GM23338 (cell line): ENCODE measurements at regions not wholly inside any gene's neighbourhood (a gene's known extent, or its start where the extent isn't known, plus 50 kb on each side); places are given as distances from the start of the nearest gene placed in this dataset.

Experiments
- ATAC-seq: fragments of 200-7000 bp; cut with Tn5 transposase; 3 replicates; pipeline ENCODE4 v1.9.1; 2020
- DNase-seq: peaks from one replicate; pipeline ENCODE4 v3.0.0-alpha.2; 2015; ENCODE audit warnings: low spot score
- H2AFZ ChIP-seq: fragments of 200-600 bp; sonication (generic); 2 replicates; pipeline ENCODE4 v1.8.0; 2016; ENCODE audit warnings: antibody characterized with exemption, mild to moderate bottlenecking, moderate library complexity
- H3F3A ChIP-seq: fragments of 200-600 bp; sonication (generic); replicated peaks from 2 replicates; pipeline ENCODE4 v1.8.0; 2017; ENCODE audit warnings: antibody characterized with exemption, mixed run types, low read depth
- H3K27ac ChIP-seq: fragments of 200-600 bp; sonication (generic); 2 replicates; pipeline ENCODE4 v1.6.1; 2016; ENCODE audit warnings: low read depth
- H3K27me3 ChIP-seq: fragments of 200-600 bp; sonication (generic); 2 replicates; pipeline ENCODE4 v1.8.0; 2016; ENCODE audit warnings: mild to moderate bottlenecking, mixed run types, moderate library complexity; ENCODE audit not compliant: insufficient read depth
- H3K36me3 ChIP-seq: fragments of 200-600 bp; sonication (generic); 2 replicates; pipeline ENCODE4 v1.8.0; 2016; ENCODE audit warnings: mild to moderate bottlenecking; ENCODE audit not compliant: insufficient read depth
- H3K4me1 ChIP-seq: fragments of 200-600 bp; sonication (generic); 2 replicates; pipeline ENCODE4 v1.8.0; 2016; ENCODE audit warnings: mild to moderate bottlenecking, moderate library complexity; ENCODE audit not compliant: insufficient read depth
- H3K4me2 ChIP-seq: fragments of 200-600 bp; sonication (generic); 2 replicates; pipeline ENCODE4 v1.7.1; 2017; ENCODE audit warnings: mixed run types
- H3K4me3 ChIP-seq: fragments of 200-600 bp; sonication (generic); 2 replicates; pipeline ENCODE4 v1.6.1; 2016; ENCODE audit warnings: mixed run types
- H3K79me2 ChIP-seq: fragments of 200-600 bp; sonication (generic); replicated peaks from 2 replicates; pipeline ENCODE4 v1.8.0; 2017; ENCODE audit warnings: mild to moderate bottlenecking; ENCODE audit not compliant: insufficient read depth
- H3K9me2 ChIP-seq: fragments of 200-600 bp; sonication (generic); 2 replicates; pipeline ENCODE4 v1.8.0; 2017; ENCODE audit not compliant: insufficient read depth
- H4K20me1 ChIP-seq: fragments of 200-600 bp; sonication (generic); replicated peaks from 2 replicates; pipeline ENCODE4 v1.8.0; 2017; ENCODE audit warnings: mild to moderate bottlenecking; ENCODE audit not compliant: insufficient read depth
- H3K27ac Mint-ChIP-seq: 2 replicates; pipeline ENCODE4 v1.8.0; 2020; ENCODE audit warnings: inconsistent platforms, mild to moderate bottlenecking, moderate library complexity, mixed read lengths
- H3K27me3 Mint-ChIP-seq: 3 replicates; pipeline ENCODE4 v1.8.0; 2022; ENCODE audit warnings: low read depth, mild to moderate bottlenecking, moderate library complexity, mixed read lengths, inconsistent platforms; ENCODE audit not compliant: insufficient read depth, poor library complexity
- H3K36me3 Mint-ChIP-seq: 3 replicates; pipeline ENCODE4 v1.8.0; 2021; ENCODE audit warnings: low read depth, mild to moderate bottlenecking, inconsistent platforms, moderate library complexity, mixed read lengths
- H3K4me1 Mint-ChIP-seq: 3 replicates; pipeline ENCODE4 v1.8.0; 2020; ENCODE audit warnings: mild to moderate bottlenecking, inconsistent platforms, mixed read lengths
- H3K4me3 Mint-ChIP-seq: 3 replicates; pipeline ENCODE4 v1.8.0; 2021; ENCODE audit warnings: moderate library complexity, mild to moderate bottlenecking, inconsistent platforms, mixed read lengths
- H3K9me3 Mint-ChIP-seq: 3 replicates; pipeline ENCODE4 v1.8.0; 2020; ENCODE audit warnings: moderate library complexity, mild to moderate bottlenecking, inconsistent platforms, mixed read lengths
- CREB1 ChIP-seq: fragments of 250-450 bp; sonication (Bioruptor Pico); IDR thresholded peaks from 2 replicates; pipeline ENCODE4 v1.5.0; 2020; ENCODE audit warnings: low read depth, mild to moderate bottlenecking, moderate library complexity
- EZH2 ChIP-seq: fragments of 200-600 bp; sonication (generic); IDR thresholded peaks from one replicate; pipeline ENCODE4 v1.8.0; 2017; ENCODE audit warnings: antibody characterized with exemption, mild to moderate bottlenecking, low read depth; ENCODE audit not compliant: unreplicated experiment
- EZH2phosphoT487 ChIP-seq: fragments of 200-600 bp; sonication (generic); IDR thresholded peaks from one replicate; pipeline ENCODE4 v1.8.1; 2018; ENCODE audit warnings: antibody characterized with exemption; ENCODE audit not compliant: unreplicated experiment
- JUNB ChIP-seq: IDR thresholded peaks from one replicate; pipeline ENCODE4 v1.6.1; 2016; ENCODE audit warnings: antibody characterized with exemption; ENCODE audit not compliant: unreplicated experiment
- NANOG ChIP-seq: IDR thresholded peaks from 2 replicates; pipeline ENCODE4 v1.6.1; 2016; ENCODE audit warnings: antibody characterized with exemption, borderline replicate concordance
- POLR2AphosphoS5 ChIP-seq: IDR thresholded peaks from 2 replicates; pipeline ENCODE4 v1.6.1; 2016; ENCODE audit warnings: antibody characterized with exemption, low read depth
- STAT1 ChIP-seq: IDR thresholded peaks from one replicate; pipeline ENCODE4 v1.6.1; 2016; ENCODE audit warnings: antibody characterized with exemption; ENCODE audit not compliant: unreplicated experiment
- ZNF114 ChIP-seq: fragments of 250-450 bp; sonication (Bioruptor Pico); IDR thresholded peaks from 2 replicates; pipeline ENCODE4 v1.5.0; 2020; ENCODE audit warnings: mild to moderate bottlenecking, moderate library complexity
- ZNF331 ChIP-seq: fragments of 250-450 bp; sonication (Bioruptor Pico); IDR thresholded peaks from 2 replicates; pipeline ENCODE4 v1.5.0; 2020; ENCODE audit warnings: low read depth, mild to moderate bottlenecking, moderate library complexity
- TF ChIP-seq, protein P1 (sequence below): fragments of 250-450 bp; sonication (Bioruptor Pico); IDR thresholded peaks from 2 replicates; pipeline ENCODE4 v1.5.0; 2020; ENCODE audit warnings: mild to moderate bottlenecking, moderate library complexity
- TF ChIP-seq, protein P2 (sequence below): IDR thresholded peaks from one replicate; pipeline ENCODE4 v1.6.1; 2018; ENCODE audit warnings: antibody characterized with exemption; ENCODE audit not compliant: unreplicated experiment
- TF ChIP-seq, protein P3 (sequence below), 2 experiments: fragments of 200-600 bp in 1 of 2; sonication (generic) in 1 of 2; conservative IDR thresholded peaks; 2 replicates each; pipeline versions ENCODE4 v1.5.1 to v1.6.1; 2016 to 2017; ENCODE audit warnings: antibody characterized with exemption in 2 of 2, low read depth in 2 of 2, mild to moderate bottlenecking in 2 of 2, moderate library complexity in 1 of 2
- TF ChIP-seq, protein P4 (sequence below): IDR thresholded peaks from 2 replicates; pipeline ENCODE4 v1.6.1; 2016; ENCODE audit warnings: antibody characterized with exemption

DNA sequence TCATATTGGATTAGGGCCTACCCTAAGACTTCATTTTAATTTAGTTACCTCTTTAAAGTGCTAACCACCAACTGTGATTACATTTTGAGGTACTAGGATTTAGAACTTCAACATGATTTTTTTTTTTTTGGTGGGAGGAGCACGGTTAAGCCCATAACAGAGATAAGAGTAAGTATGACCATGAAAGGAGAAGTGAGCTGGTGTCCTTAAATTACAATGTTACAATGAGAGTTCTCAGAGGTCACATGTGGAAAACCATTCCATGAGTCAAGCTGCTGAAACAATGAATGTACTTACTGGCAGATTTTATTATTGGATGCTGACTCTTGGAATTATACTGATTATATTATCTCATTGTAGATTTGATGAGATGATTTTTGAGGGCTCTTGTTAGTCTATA lies 779.3 kb upstream of the CITED2 start:
- Mint-ChIP-seq H3K27ac (no peak overlapping the region), H3K9me3 (peaks cover 9% of the 10 kb centered on the region), H3K4me3 (no peak overlapping the region), H3K4me1 (no peaks in the 10 kb centered on the region), H3K27me3 (peaks cover 2% of the 10 kb centered on the region), H3K36me3 (peaks cover 5% of the 10 kb centered on the region; the same call in 2 of the 3 replicates)
- Histone ChIP-seq H3K27me3 (no peaks in the 10 kb centered on the region), H3F3A (no peaks in the 10 kb centered on the region), H3K79me2 (no peaks in the 10 kb centered on the region), H3K4me1 (no peaks in the 10 kb centered on the region), H3K27ac (no peak overlapping the region), H3K9me2 (no peaks in the 10 kb centered on the region), H3K4me2 (no peak overlapping the region), H2AFZ (no peak overlapping the region), H4K20me1 (no peaks in the 10 kb centered on the region), H3K4me3 (no peak overlapping the region), H3K36me3 (no peaks in the 10 kb centered on the region)
- no peak for ATAC-seq
- TF ChIP-seq, protein P1, sequence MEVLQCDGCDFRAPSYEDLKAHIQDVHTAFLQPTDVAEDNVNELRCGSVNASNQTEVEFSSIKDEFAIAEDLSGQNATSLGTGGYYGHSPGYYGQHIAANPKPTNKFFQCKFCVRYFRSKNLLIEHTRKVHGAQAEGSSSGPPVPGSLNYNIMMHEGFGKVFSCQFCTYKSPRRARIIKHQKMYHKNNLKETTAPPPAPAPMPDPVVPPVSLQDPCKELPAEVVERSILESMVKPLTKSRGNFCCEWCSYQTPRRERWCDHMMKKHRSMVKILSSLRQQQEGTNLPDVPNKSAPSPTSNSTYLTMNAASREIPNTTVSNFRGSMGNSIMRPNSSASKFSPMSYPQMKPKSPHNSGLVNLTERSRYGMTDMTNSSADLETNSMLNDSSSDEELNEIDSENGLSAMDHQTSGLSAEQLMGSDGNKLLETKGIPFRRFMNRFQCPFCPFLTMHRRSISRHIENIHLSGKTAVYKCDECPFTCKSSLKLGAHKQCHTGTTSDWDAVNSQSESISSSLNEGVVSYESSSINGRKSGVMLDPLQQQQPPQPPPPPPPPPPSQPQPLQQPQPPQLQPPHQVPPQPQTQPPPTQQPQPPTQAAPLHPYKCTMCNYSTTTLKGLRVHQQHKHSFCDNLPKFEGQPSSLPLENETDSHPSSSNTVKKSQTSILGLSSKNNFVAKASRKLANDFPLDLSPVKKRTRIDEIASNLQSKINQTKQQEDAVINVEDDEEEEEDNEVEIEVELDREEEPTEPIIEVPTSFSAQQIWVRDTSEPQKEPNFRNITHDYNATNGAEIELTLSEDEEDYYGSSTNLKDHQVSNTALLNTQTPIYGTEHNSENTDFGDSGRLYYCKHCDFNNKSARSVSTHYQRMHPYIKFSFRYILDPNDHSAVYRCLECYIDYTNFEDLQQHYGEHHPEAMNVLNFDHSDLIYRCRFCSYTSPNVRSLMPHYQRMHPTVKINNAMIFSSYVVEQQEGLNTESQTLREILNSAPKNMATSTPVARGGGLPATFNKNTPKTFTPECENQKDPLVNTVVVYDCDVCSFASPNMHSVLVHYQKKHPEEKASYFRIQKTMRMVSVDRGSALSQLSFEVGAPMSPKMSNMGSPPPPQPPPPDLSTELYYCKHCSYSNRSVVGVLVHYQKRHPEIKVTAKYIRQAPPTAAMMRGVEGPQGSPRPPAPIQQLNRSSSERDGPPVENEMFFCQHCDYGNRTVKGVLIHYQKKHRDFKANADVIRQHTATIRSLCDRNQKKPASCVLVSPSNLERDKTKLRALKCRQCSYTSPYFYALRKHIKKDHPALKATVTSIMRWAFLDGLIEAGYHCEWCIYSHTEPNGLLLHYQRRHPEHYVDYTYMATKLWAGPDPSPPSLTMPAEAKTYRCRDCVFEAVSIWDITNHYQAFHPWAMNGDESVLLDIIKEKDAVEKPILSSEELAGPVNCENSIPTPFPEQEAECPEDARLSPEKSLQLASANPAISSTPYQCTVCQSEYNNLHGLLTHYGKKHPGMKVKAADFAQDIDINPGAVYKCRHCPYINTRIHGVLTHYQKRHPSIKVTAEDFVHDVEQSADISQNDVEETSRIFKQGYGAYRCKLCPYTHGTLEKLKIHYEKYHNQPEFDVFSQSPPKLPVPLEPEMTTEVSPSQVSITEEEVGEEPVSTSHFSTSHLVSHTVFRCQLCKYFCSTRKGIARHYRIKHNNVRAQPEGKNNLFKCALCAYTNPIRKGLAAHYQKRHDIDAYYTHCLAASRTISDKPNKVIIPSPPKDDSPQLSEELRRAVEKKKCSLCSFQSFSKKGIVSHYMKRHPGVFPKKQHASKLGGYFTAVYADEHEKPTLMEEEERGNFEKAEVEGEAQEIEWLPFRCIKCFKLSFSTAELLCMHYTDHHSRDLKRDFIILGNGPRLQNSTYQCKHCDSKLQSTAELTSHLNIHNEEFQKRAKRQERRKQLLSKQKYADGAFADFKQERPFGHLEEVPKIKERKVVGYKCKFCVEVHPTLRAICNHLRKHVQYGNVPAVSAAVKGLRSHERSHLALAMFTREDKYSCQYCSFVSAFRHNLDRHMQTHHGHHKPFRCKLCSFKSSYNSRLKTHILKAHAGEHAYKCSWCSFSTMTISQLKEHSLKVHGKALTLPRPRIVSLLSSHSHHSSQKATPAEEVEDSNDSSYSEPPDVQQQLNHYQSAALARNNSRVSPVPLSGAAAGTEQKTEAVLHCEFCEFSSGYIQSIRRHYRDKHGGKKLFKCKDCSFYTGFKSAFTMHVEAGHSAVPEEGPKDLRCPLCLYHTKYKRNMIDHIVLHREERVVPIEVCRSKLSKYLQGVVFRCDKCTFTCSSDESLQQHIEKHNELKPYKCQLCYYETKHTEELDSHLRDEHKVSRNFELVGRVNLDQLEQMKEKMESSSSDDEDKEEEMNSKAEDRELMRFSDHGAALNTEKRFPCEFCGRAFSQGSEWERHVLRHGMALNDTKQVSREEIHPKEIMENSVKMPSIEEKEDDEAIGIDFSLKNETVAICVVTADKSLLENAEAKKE = no peak
- TF ChIP-seq CREB1 (CRISPR knock-in tag) (no peak), JUNB (no peak), NANOG (no peak), ZNF331 (CRISPR knock-in tag) (no peak), POLR2AphosphoS5 (no peak), EZH2phosphoT487 (no peak), EZH2 (no peak), ZNF114 (CRISPR knock-in tag) (no peak), STAT1 (no peak)
- TF ChIP-seq, protein P2, sequence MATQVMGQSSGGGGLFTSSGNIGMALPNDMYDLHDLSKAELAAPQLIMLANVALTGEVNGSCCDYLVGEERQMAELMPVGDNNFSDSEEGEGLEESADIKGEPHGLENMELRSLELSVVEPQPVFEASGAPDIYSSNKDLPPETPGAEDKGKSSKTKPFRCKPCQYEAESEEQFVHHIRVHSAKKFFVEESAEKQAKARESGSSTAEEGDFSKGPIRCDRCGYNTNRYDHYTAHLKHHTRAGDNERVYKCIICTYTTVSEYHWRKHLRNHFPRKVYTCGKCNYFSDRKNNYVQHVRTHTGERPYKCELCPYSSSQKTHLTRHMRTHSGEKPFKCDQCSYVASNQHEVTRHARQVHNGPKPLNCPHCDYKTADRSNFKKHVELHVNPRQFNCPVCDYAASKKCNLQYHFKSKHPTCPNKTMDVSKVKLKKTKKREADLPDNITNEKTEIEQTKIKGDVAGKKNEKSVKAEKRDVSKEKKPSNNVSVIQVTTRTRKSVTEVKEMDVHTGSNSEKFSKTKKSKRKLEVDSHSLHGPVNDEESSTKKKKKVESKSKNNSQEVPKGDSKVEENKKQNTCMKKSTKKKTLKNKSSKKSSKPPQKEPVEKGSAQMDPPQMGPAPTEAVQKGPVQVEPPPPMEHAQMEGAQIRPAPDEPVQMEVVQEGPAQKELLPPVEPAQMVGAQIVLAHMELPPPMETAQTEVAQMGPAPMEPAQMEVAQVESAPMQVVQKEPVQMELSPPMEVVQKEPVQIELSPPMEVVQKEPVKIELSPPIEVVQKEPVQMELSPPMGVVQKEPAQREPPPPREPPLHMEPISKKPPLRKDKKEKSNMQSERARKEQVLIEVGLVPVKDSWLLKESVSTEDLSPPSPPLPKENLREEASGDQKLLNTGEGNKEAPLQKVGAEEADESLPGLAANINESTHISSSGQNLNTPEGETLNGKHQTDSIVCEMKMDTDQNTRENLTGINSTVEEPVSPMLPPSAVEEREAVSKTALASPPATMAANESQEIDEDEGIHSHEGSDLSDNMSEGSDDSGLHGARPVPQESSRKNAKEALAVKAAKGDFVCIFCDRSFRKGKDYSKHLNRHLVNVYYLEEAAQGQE = no peak
- TF ChIP-seq, protein P3, sequence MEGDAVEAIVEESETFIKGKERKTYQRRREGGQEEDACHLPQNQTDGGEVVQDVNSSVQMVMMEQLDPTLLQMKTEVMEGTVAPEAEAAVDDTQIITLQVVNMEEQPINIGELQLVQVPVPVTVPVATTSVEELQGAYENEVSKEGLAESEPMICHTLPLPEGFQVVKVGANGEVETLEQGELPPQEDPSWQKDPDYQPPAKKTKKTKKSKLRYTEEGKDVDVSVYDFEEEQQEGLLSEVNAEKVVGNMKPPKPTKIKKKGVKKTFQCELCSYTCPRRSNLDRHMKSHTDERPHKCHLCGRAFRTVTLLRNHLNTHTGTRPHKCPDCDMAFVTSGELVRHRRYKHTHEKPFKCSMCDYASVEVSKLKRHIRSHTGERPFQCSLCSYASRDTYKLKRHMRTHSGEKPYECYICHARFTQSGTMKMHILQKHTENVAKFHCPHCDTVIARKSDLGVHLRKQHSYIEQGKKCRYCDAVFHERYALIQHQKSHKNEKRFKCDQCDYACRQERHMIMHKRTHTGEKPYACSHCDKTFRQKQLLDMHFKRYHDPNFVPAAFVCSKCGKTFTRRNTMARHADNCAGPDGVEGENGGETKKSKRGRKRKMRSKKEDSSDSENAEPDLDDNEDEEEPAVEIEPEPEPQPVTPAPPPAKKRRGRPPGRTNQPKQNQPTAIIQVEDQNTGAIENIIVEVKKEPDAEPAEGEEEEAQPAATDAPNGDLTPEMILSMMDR (conservative IDR thresholded peaks at IDR 0.05; ENCODE audit: low read depth in 2 of 2) = no peak
- TF ChIP-seq, protein P4, sequence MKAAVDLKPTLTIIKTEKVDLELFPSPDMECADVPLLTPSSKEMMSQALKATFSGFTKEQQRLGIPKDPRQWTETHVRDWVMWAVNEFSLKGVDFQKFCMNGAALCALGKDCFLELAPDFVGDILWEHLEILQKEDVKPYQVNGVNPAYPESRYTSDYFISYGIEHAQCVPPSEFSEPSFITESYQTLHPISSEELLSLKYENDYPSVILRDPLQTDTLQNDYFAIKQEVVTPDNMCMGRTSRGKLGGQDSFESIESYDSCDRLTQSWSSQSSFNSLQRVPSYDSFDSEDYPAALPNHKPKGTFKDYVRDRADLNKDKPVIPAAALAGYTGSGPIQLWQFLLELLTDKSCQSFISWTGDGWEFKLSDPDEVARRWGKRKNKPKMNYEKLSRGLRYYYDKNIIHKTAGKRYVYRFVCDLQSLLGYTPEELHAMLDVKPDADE = no peak
- no peak for DNase-seq
